GM10266 (cell line): ENCODE measurements at regions not wholly inside any gene's neighbourhood (a gene's known extent, or its start where the extent isn't known, plus 50 kb on each side); places are given as distances from the start of the nearest gene placed in this dataset.

Experiments
- DNase-seq: peaks from one replicate; pipeline ENCODE4 v3.0.0; 2012; ENCODE audit errors: extremely low spot score
- CTCF ChIP-seq: IDR thresholded peaks from 2 replicates; pipeline ENCODE4 v1.5.1; 2012; ENCODE audit warnings: mild to moderate bottlenecking, low read depth; ENCODE audit not compliant: control insufficient read depth, insufficient read depth; ENCODE audit errors: missing control alignments

- no peak for TF ChIP-seq CTCF
- DNase-seq, result no peak
Observed at GRCh38 chr6:43950051-43950605, 177.1 kb downstream of the MRPL14 start.

GRCh38 chr6:43949551-43949991, 177.7 kb downstream of the MRPL14 start:
- TF ChIP-seq CTCF, result no peak
- no peak for DNase-seq

- DNase-seq, result no peak
- no peak for TF ChIP-seq CTCF
Observed at GRCh38 chr6:43948527-43949485, 178.4 kb downstream of the MRPL14 start.

- no peak for DNase-seq
Observed at GRCh38 chr6:43947860-43948259, 177.8 kb downstream of the VEGFA start.

GRCh38 chr6:43946641-43947363, 176.8 kb downstream of the VEGFA start:
- no peak for DNase-seq
- no peak for TF ChIP-seq CTCF

More at GRCh38 chr6:43947860-43948259, 177.8 kb downstream of the VEGFA start:
- no peak for TF ChIP-seq CTCF

GRCh38 chr6:43945768-43946080, 175.7 kb downstream of the VEGFA start:
- DNase-seq, result no peak
- TF ChIP-seq CTCF, result no peak
